ENCODE measurements at regions not wholly inside any gene's neighbourhood (a gene's known extent, or its start where the extent isn't known, plus 50 kb on each side); places are given as distances from the start of the nearest gene placed in this dataset.

DNA sequence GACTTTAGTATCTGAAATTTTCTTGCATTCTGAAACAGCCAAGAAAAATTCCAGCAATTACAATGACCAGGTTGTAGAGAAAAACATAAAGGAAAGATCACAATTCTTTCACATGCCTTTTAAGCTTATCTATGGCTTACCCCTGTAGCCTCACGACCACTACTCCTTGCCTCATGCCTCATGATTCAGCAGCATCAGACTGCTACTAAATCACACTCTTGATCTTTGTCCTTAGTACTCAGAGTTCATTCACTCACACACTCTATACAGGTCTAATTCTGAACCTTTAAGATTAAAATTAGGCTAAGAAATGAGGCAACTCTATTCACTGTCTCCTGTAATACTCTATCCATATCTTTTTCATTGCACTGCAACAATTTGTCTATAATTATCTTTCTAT lies 415.1 kb downstream of the MLLT3 start:
- ChIA-PET CTCF (ENCODE audit: partially characterized antibody) (no interaction called here), POLR2A (ENCODE audit: partially characterized antibody) (no interaction called here)
- no peak overlapping the region for H2AFZ ChIP-seq (ENCODE audit: low read length)
- no peak overlapping the region for H3K18ac ChIP-seq (ENCODE audit: extremely low read depth, low read length)
- DNase-seq (ENCODE audit: low read depth in 1 of 2, low spot score in 2 of 2) (no peak), FAIRE-seq (no peak)
- no peak overlapping the region for H2AK5ac ChIP-seq (ENCODE audit: low read depth, low read length)
- H3K23me2 ChIP-seq (ENCODE audit: low read depth, low read length), result no peaks in the 10 kb centered on the region
- no peak overlapping the region for H3K9ac ChIP-seq (replicated peaks in 1 of 4; ENCODE audit: extremely low read depth in 1 of 4, low read depth in 3 of 4, low read length in 3 of 4)
- H3K14ac ChIP-seq (ENCODE audit: insufficient read length), result no peak overlapping the region
- H2BK20ac ChIP-seq (ENCODE audit: low read length), result no peak overlapping the region
- H3K23ac ChIP-seq (ENCODE audit: insufficient read length), result no peak overlapping the region
- H3K9me3 ChIP-seq (ENCODE audit: insufficient read depth in 2 of 2, low read depth in 1 of 2, low read length in 1 of 2), result no peaks in the 10 kb centered on the region
- H2BK120ac ChIP-seq (replicated peaks; ENCODE audit: low read depth, low read length), result no peak overlapping the region
- no peak overlapping the region for H3K4ac ChIP-seq (replicated peaks; ENCODE audit: insufficient read length, low read depth, low read length)
- H3K79me2 ChIP-seq (ENCODE audit: control insufficient read depth in 1 of 2, insufficient read depth in 2 of 2, low read length in 2 of 2), result no peaks in the 10 kb centered on the region
- no peak overlapping the region for H4K5ac ChIP-seq (ENCODE audit: insufficient read length, low read depth, low read length)
- H2BK15ac ChIP-seq (ENCODE audit: low read length), result no peak overlapping the region
- H3K79me1 ChIP-seq (ENCODE audit: low read depth, low read length), result no peaks in the 10 kb centered on the region
- no peak overlapping the region for H3K56ac ChIP-seq (replicated peaks; ENCODE audit: insufficient read length, low read depth, low read length)
- no peaks in the 10 kb centered on the region for H3K27me3 ChIP-seq (replicated peaks in 1 of 4; ENCODE audit: control insufficient read depth in 3 of 4, extremely low read depth in 1 of 4, insufficient read depth in 3 of 4, low read length in 3 of 4)
- H3K36me3 ChIP-seq (ENCODE audit: control insufficient read depth in 2 of 4, insufficient read depth in 4 of 4, low read length in 3 of 4), result no peaks in the 10 kb centered on the region
- WGBS, 2 experiments (ENCODE audit: extremely low coverage in 1 of 2, insufficient coverage in 1 of 2, insufficient read length in 1 of 2, insufficient replicate concordance in 2 of 2, low coverage in 1 of 2, low lambda C conversion rate in 2 of 2, missing lambda C conversion rate in 1 of 2), result 85% methylated on average over 1 of the region's 1 CpG; no CpG with 5 or more reads in 1 of the 2 experiments
- H3K4me3 ChIP-seq (ENCODE audit: extremely low read depth in 1 of 4, insufficient read depth in 2 of 4, low read depth in 3 of 4, low read length in 4 of 4), result no peak overlapping the region
- no peak overlapping the region for H3K4me2 ChIP-seq (ENCODE audit: insufficient read depth in 1 of 2, low read depth in 2 of 2, low read length in 2 of 2)
- H4K8ac ChIP-seq (ENCODE audit: extremely low read depth, insufficient read depth, low read length), result no peak overlapping the region
- H3K27ac ChIP-seq (ENCODE audit: low read depth, low read length), result no peak overlapping the region
- peaks cover 0 to 3% (median 0%) of the 10 kb centered on the region in 4 experiments; a peak in 2 of 7 replicates for H3K4me1 ChIP-seq (replicated peaks in 1 of 4; ENCODE audit: control insufficient read depth in 3 of 4, insufficient read depth in 4 of 4, low read length in 3 of 4)
- no peak overlapping the region for H2BK5ac ChIP-seq (ENCODE audit: low read depth, low read length)
- no peak overlapping the region for H2BK12ac ChIP-seq (ENCODE audit: low read depth, low read length)
- H4K20me1 ChIP-seq (replicated peaks in 1 of 2; ENCODE audit: control insufficient read depth in 1 of 2, insufficient read depth in 2 of 2, low read length in 2 of 2), result no peaks in the 10 kb centered on the region
- TF ChIP-seq RXRA (IDR thresholded peaks at IDR 0.05; ENCODE audit: insufficient read depth, low read depth, low read length) (no peak), NANOG (IDR thresholded peaks at IDR 0.05; ENCODE audit: insufficient read depth, low read depth, low read length, poor library complexity, severe bottlenecking) (no peak), YY1 (IDR thresholded peaks at IDR 0.05; ENCODE audit: low read depth, low read length) (no peak)
- TF ChIP-seq, protein P1, sequence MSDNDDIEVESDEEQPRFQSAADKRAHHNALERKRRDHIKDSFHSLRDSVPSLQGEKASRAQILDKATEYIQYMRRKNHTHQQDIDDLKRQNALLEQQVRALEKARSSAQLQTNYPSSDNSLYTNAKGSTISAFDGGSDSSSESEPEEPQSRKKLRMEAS (IDR thresholded peaks at IDR 0.05), result no peak
- H4K91ac ChIP-seq (replicated peaks; ENCODE audit: insufficient read length, low read length), result no peak overlapping the region

All from H1 (cell line).